NB4 (cell line): ENCODE measurements at regions not wholly inside any gene's neighbourhood (a gene's known extent, or its start where the extent isn't known, plus 50 kb on each side); places are given as distances from the start of the nearest gene placed in this dataset.
A peak's percentile ranks its signal among the peaks of the same experiment; 100 is the strongest.

ENCODE experiments used
- DNase-seq: peaks from one replicate; pipeline ENCODE4 v3.0.0; 2010; ENCODE audit warnings: low read depth
- H3K4me3 ChIP-seq: one replicate; pipeline ENCODE4 v1.5.1; 2011; ENCODE audit warnings: mild to moderate bottlenecking, low read depth, low read length, moderate library complexity
- CTCF ChIP-seq: IDR thresholded peaks from one replicate; pipeline ENCODE4 v1.5.1; 2012; ENCODE audit warnings: low read depth, low read length
- MYC ChIP-seq: IDR thresholded peaks from 2 replicates; pipeline ENCODE4 v1.6.1; 2011; ENCODE audit warnings: low read depth, low read length
- POLR2A ChIP-seq: IDR thresholded peaks from 2 replicates; pipeline ENCODE4 v1.6.1; 2011; ENCODE audit warnings: mild to moderate bottlenecking; ENCODE audit not compliant: insufficient read length; ENCODE audit errors: extremely low read depth
- TF ChIP-seq, protein P1 (sequence below): IDR thresholded peaks from 2 replicates; pipeline ENCODE4 v1.6.1; 2011; ENCODE audit warnings: low read depth, low read length

- TF ChIP-seq POLR2A, result no peak
- no peak for TF ChIP-seq CTCF
- TF ChIP-seq MYC, result no peak
- TF ChIP-seq, protein P1, sequence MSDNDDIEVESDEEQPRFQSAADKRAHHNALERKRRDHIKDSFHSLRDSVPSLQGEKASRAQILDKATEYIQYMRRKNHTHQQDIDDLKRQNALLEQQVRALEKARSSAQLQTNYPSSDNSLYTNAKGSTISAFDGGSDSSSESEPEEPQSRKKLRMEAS, result no peak
- DNase-seq, result no peak
- no peak overlapping the region for H3K4me3 ChIP-seq
Observed at GRCh38 chr20:23254034-23254433, 96.6 kb upstream of the NXT1 start.

- no peak for TF ChIP-seq MYC
- TF ChIP-seq, protein P1, result no peak
- TF ChIP-seq POLR2A, result no peak
- no peak for TF ChIP-seq CTCF
- no peak for DNase-seq
- H3K4me3 ChIP-seq, result no peak overlapping the region
Observed at GRCh38 chr20:23253524-23253923, 97.1 kb upstream of the NXT1 start.

GRCh38 chr20:23251779-23252178 lies 98.8 kb upstream of the NXT1 start:
- H3K4me3 ChIP-seq, result no peak overlapping the region
- DNase-seq, result peak; percentile 30
- TF ChIP-seq POLR2A, result no peak

DNA sequence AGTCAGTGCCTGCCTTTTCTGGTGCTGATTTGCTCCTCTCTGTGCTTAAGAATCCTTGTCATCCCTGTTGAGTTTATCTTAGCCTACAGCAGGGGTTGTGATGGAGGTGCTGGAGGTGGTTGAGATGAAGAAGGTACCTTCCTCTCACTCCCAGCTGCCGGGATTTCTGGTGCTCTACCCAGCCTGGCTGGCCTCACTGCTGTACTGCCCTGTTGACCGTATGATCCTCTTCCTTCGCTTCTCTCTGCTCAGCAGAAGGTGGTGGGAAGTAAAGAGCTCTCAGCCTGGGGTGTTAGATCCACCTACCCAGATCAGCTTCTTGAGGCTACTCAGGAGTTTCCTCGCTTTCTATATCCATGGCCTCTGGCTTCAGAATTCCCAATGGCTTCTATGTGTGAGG lies 101.0 kb upstream of the NXT1 start:
- DNase-seq, result no peak
- no peak overlapping the region for H3K4me3 ChIP-seq

GRCh38 chr20:23248461-23248882 lies 102.1 kb upstream of the NXT1 start:
- no peak for TF ChIP-seq CTCF
- TF ChIP-seq, protein P1, result no peak
- TF ChIP-seq POLR2A, result no peak
- TF ChIP-seq MYC, result no peak
- no peak for DNase-seq

More for the DNA sequence above, 101.0 kb upstream of the NXT1 start:
- TF ChIP-seq POLR2A (no peak), CTCF (no peak), MYC (no peak)
- TF ChIP-seq, protein P1, result no peak

DNA sequence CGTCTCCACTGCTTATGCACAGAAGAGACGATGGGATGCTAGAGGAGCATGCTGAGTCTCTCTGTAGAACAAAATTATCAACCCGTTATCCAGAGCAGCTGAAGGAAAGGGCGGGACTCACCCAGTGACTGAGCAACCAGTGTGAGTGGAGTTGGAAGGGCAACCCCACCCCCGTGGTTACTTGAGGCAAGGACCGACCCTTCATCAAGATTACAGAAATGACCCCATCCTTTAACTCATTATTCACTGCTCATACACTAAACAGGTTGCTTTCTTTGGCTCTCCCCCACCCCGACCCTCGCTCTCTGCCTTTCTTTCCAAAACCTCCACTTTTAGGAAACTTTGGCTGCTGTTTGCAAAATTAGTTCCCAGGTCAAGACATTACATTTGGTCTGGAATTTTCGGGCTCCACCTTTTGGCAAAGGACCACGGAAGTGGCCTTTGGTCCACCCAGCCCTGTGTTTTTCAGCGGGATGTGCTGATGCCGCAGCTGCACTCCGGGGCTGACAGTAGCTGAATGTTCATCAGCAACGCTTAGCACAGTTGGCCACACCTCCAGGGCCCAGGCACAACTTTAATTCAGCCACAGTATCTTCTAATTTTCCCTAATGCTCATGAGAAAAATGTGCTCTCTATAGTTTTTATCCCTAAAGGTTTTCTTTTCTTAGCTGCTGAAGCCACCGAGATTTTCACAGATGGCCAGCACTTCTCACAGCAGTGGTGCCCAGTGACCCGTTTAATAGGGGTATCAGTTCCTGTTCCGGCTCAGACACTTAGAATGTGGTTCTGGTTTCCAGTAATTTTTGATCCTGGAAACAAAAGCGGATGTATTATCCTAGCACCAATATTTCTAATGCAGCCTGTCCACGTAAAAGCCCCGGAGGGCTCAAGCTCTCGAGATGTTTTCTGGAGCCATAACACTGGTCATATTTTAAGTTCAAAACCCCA lies 103.6 kb upstream of the NXT1 start:
- no peak for TF ChIP-seq MYC
- TF ChIP-seq, protein P1, result no peak
- no peak for TF ChIP-seq CTCF
- no peak for TF ChIP-seq POLR2A
- H3K4me3 ChIP-seq, result no peak overlapping the region
- no peak for DNase-seq

More at GRCh38 chr20:23248461-23248882, 102.1 kb upstream of the NXT1 start:
- H3K4me3 ChIP-seq, result no peak overlapping the region
